GM04504 (cell line): ENCODE measurements at regions not wholly inside any gene's neighbourhood (a gene's known extent, or its start where the extent isn't known, plus 50 kb on each side); places are given as distances from the start of the nearest gene placed in this dataset.
"Not testable (repeated sequence)": the region's sequence is repeated elsewhere in the genome, so short reads cannot be mapped to it uniquely, and the experiment has no call there.

Experiments
- DNase-seq: peaks from one replicate; pipeline ENCODE4 v3.0.0-alpha.2; 2012; ENCODE audit warnings: low read depth

DNA sequence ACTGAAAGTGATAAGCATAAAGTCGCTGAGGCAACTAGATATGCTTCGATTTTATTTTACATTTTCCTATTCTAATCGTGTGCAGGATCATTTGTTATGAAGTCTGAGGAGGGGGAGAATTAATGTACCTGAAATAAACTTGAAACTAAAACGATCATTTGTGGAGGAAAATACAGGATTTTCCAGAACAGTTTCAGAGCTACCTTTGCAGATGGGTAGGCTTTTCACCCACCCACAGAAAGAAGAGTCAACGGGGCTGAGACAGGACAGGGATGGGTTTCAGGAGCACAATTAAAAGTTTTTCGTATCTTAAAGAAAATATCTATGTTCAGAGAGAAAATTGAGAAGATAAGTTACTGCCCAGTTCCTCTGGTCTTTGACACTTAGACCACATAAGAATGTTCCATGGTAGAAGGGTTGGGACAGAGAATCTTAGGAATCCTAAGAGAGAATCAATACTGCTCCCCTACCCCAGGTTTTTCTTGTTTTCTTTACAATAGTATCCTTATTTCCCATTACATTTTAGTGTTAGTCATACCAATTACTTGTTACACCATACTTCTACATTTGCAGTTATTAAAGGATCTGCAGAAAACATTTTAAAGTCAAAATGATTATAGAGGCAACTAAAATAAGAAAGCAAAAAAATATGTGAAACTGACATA is 211.4 kb downstream of the DEPDC1B start:
- DNase-seq = no peak

DNA sequence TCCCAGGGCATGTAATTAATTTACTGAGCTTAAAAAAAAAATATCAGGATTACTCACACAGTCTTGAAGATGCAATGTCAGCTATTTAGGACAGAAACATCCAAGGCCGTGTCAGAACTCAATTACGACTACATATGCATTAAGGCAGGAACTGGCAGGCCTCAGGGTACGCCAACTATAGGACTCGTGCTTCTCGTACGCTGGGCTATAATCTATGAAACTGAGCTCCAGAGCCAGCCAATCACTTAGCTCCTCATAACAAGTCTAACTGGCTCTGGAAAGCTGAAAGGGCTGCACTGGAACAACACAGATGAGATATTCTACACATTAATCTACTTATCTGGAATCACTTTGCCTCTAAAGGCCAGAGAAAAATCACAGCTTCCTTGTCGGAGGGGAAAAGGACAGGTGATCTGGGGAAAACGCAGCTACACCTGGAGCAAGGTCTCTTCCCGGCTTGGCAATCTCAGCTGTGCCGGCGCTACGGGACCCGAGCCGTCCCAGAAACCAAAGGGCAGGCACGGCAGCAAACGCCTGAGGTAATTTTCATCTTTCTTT is 212.0 kb downstream of the DEPDC1B start:
- DNase-seq = no peak

- no peak for DNase-seq
Measured at GRCh38 chr5:60487476-60487875, 212.5 kb downstream of the DEPDC1B start.

DNA sequence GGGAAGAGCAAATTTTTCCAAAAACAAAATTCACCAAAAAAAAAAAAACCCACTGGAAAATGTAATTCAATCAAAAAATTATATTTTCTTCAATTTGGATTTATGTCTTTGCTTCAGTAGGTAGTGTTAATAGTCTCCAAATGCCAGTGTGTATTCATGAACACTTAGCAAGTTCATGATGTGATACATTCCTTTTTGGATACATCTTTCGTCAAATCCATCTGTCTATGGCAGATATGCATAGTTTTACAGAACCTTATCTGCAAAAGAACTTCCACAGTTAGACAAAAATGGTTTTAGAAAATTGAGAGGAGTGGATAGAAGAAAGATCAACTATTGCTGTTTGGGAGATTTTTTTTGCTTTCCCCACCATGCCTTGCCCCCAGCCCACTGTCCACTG is 214.6 kb downstream of the DEPDC1B start:
- DNase-seq = no peak

DNA sequence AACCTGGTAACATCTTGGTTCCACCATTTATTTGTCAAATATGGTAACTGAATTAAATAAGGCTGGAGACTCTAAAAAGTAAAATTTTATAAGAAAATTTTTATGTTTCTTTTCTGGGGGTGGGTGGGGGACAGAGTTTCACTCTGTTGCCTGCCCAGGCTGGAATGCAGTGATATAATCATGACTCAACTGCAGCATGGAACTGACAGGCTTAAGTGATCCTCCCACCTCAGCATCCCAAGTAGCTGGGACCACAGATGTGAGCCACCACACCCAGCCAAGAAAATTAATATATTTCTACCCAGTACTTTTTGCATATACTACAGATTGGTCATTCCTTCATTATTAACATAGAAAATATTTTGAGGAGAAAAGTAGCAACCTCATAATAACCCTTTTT is 216.9 kb downstream of the DEPDC1B start:
- DNase-seq = no peak

GRCh38 chr5:60482301-60482700 is 217.7 kb downstream of the DEPDC1B start:
- DNase-seq = no peak

DNA sequence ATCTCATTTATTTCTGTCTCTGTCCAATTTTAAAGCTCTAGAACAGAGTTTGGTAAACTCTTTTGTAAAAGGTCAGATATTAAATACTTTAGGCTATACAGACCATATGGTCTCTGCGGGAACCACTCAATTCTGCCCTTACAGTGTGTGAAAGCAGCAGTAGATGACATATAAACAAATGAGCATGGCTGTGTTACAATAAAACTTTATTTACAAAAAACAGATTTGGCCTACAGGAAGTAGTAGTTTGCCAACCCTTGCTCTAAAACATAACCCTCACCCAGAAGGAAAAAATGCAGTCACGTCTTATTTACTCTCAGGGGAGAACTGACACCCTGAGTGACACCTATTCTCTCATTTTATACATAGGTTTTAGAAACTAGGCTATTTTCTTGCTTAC is 220.4 kb downstream of the DEPDC1B start:
- DNase-seq = no peak

DNA sequence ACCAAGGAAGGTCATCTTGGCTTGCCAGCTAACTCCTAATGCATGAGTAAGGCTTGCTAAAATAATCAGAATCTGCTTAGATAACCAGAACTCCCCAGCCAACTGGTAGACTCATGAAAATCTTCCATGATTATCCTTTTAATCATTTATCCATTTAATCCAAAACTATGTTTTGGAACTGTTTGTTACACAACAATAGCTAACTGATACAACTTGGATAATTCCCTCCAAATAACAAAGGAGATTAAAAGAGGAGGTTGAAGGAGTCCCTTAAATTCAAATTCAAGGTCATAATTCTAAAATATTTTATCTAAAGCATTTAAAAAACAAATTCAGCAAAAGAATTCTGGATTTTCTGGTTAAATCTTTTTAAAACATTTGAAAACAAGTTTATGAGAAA is 222.1 kb downstream of the DEPDC1B start:
- no peak for DNase-seq

DNA sequence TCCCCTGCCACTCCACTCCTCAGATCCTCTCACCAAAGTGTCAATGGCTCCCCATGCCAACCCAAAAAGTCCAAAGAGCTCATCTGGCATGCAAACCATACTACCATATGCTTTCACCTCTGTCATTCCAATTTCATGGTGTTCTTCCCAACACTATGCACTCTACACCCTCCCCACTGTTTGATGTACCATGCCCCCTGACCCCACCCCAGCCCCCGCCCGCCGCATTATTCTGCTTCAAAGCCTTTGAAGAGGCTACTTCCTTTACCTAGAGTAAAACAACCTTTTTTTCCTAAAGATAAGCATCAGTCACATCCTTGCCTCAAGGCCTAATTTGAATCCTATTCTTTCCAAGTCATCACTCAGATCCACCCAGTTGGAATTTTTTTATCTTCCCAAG is 226.3 kb downstream of the DEPDC1B start:
- DNase-seq = no peak

GRCh38 chr5:60473027-60473426 is 226.9 kb downstream of the DEPDC1B start:
- DNase-seq = not testable (repeated sequence)

DNA sequence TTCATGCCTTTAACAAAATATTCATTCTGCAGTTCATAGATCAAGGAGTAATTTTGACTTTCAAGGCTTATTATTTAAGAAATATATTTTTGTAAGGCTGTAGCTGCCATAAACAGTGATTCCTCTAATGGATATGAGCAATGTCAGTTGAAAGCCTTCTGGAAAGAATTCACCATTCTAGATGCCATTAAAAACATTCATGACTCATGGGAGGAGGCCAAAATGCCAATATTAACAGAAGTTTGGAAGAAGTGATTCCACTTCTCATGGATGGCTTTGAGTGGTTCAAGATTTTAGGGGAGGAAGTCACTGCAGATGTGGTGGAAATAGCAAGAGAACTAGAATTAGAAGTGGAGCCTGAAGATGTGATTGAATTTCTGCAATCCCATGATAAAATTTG is 229.1 kb downstream of the DEPDC1B start:
- no peak for DNase-seq

GRCh38 chr5:60469286-60469685 is 230.7 kb downstream of the DEPDC1B start:
- no peak for DNase-seq

DNA sequence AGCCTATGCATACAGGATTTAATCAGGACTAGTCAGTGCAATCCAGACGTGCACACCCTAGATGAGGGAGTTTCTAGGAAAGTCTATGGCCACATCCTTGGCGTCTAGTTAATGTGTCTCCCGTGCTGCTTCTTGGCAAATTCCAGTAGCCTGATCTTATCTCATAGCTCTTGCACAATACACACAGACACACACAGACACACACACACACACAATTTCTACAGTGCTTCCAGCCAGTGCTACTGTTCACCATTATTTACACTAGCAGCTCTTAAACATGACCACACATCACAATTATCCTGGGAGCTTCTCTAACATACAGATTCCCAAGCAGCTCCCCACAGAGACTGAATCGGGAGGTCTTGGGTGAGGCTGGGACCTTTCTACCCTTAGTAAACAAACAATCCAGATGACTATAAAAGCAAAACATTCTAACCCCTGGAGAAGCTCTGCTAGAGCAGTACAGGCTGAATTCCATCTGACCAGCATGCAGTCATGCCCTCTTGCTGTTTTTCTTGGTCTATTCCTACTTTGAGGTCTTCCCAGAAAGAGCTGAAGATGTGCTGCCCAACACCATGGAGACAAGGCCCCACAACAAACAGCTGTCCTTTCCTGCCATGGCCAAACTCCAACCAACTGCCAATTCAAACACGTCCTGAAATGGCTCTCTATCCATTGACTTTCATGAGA is 236.6 kb downstream of the DEPDC1B start:
- no peak for DNase-seq

DNA sequence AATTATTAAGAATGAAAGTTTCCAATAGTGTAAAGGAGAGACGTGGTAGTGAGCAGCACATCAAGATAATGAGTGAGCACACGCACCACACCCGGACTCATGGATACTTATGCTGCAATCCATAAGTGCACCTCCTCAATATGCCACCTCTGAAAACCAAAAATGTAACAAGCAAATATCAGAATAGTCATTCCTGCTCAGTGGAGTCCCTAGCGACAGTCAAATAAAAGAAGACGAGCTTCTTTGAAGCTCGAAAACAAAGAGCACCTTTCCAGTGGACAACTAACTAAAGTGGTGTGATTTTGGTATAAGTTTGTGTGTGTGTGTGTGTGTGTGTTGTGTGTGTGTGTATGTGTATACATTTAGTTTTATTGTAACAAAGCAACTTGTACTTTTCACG is 241.3 kb downstream of the DEPDC1B start:
- no peak for DNase-seq

DNA sequence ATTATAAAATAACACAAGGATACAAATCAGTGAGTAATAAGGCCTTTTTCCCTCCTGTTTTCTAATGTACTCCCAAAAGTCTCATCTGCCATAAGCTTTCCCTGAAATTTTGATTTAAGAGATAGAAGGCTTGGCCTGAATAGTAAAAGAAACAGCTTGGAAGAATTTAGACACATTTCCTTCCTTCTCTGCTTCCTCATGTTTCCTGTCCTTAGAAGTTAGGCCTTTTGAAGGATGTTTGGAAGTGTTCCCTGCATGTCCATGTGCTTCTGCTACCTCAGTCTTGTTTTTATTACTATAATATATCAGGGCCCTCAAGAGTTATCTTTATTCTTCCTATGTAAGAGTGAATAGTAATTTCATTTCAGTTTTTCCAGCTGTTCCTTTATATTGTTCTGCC is 242.7 kb downstream of the DEPDC1B start:
- DNase-seq = no peak

GRCh38 chr5:60455589-60455988 is 244.4 kb downstream of the DEPDC1B start:
- DNase-seq = no peak

- not testable (repeated sequence) for DNase-seq
Measured at GRCh38 chr5:60454277-60454676, 245.7 kb downstream of the DEPDC1B start.

GRCh38 chr5:60453186-60453976 is 246.6 kb downstream of the DEPDC1B start:
- no peak for DNase-seq

DNA sequence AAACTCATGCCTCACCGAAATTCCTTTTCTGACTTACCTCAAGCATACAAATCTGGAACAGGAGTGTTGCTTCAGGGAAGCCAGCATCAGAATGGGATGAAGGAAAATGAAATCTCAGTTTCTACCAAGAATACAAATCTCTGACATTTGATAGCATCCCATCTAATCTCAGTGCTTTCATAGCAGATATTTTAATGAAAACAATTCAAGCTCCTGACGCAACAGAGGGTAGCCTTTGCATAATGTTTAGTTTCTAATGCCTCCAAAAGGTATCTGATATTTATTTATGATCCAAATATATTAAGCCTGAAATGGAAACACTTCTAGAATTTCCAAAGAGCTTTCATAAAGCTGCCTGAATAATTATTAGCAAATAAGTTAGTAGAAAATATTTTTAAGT is 251.4 kb downstream of the DEPDC1B start:
- no peak for DNase-seq

DNA sequence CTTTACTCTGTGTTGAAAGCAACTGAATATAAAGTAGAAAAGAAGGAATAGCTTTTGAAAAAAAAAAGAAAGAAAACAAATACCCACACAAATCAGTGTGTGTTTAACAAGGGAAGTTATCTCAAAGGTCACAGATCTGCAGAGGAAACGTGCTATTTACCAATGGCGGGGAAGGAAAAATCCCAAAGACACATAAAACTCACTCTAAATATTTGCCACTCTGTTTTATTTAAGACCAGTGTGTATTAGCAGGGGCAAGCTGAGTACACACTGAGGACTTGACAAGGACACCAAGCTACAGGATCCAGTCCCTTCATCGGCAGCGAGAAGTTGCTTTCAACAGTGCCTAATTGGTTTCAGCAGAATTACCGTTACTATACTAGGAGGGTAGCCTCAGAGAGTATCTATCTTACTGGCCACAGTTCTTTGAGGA is 252.5 kb downstream of the DEPDC1B start:
- DNase-seq = no peak

- no peak for DNase-seq
Measured at GRCh38 chr5:60446917-60447316, 253.0 kb downstream of the DEPDC1B start.

DNA sequence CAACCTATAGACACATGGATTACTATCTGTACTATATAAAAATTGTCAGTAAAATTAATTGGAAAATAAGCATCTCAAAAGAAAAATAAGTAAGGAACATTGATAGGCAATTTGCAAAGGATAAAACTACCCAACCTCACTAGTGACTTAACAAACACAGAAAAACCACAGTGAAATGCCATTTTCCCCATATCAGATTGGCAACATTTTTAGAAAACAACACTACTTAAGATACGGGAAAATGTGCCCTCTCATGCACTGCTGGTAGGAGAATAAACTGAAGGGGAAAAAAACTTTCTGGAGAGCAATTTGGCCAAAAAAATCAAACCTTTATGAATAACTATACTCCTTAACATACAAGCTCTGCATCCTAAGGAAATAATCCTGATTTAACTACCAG is 254.0 kb downstream of the DEPDC1B start:
- no peak for DNase-seq

- DNase-seq = no peak
Measured at GRCh38 chr5:60445427-60445826, 254.5 kb downstream of the DEPDC1B start.
